MM.1S (cell line): ENCODE measurements at regions not wholly inside any gene's neighbourhood (a gene's known extent, or its start where the extent isn't known, plus 50 kb on each side); places are given as distances from the start of the nearest gene placed in this dataset.

Experiments used
- EZH2 ChIP-seq: fragments of 300-600 bp; sonication (generic); optimal IDR thresholded peaks from 2 replicates; pipeline ENCODE3; 2017; ENCODE audit warnings: low read depth, mild to moderate bottlenecking, antibody characterized with exemption, low read length, mixed read lengths
- EZH2phosphoT487 ChIP-seq: fragments of 300-600 bp; sonication (generic); IDR thresholded peaks from 2 replicates; pipeline ENCODE4 v1.6.1; 2018; ENCODE audit warnings: antibody characterized with exemption, low read length
- TF ChIP-seq, protein P1 (sequence below): fragments of 300-600 bp; sonication (generic); IDR thresholded peaks from 2 replicates; pipeline ENCODE4 v1.5.1; 2016; ENCODE audit warnings: antibody characterized with exemption, low read length, mixed read lengths

DNA sequence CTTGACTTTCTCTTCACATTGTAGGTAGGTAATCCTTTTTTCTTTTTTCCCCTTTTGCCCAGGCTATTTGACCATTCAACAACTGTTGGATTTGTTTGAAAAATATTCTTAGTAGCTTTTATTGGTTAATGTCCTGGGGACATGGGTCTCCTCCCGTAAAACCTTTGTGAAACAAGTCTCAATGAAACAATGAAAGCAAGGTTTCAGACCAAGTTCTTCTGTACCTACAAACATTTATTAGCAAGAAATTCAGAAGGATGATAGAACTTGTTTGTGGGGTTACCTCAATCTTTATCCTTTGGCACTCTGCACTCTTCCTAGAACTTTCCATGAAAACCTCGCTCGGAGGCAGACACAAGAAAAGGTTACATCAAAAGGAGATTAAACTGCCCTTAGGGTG, 190.7 kb upstream of the ANK2 start:
- TF ChIP-seq, protein P1, sequence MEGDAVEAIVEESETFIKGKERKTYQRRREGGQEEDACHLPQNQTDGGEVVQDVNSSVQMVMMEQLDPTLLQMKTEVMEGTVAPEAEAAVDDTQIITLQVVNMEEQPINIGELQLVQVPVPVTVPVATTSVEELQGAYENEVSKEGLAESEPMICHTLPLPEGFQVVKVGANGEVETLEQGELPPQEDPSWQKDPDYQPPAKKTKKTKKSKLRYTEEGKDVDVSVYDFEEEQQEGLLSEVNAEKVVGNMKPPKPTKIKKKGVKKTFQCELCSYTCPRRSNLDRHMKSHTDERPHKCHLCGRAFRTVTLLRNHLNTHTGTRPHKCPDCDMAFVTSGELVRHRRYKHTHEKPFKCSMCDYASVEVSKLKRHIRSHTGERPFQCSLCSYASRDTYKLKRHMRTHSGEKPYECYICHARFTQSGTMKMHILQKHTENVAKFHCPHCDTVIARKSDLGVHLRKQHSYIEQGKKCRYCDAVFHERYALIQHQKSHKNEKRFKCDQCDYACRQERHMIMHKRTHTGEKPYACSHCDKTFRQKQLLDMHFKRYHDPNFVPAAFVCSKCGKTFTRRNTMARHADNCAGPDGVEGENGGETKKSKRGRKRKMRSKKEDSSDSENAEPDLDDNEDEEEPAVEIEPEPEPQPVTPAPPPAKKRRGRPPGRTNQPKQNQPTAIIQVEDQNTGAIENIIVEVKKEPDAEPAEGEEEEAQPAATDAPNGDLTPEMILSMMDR: no peak
- TF ChIP-seq EZH2 (no peak), EZH2phosphoT487 (no peak)
